IMR-90 (cell line): ENCODE measurements at regions not wholly inside any gene's neighbourhood (a gene's known extent, or its start where the extent isn't known, plus 50 kb on each side); places are given as distances from the start of the nearest gene placed in this dataset.

ENCODE experiments used
- ATAC-seq: fragments of 200-7000 bp; cut with Tn5 transposase; 2 replicates; pipeline ENCODE4 v1.9.1; 2020; ENCODE audit warnings: low read depth, mild to moderate bottlenecking, moderate library complexity
- BruUV-seq: library from RNA; stranded (reverse); fragments of 400-500 nt; replicated peaks from 2 replicates; lab custom pipeline; 2021; lab: Mats Ljungman, UMichigan
- CTCF ChIA-PET: fragments of 300-600 bp; formaldehyde crosslinking; extraction: SDS; loops from one replicate; lab custom pipeline; 2021; ENCODE audit warnings: antibody characterized with exemption; lab: Yijun Ruan, JAX
- POLR2A ChIA-PET: fragments of 300-600 bp; sonication (Branson Sonifier 250); formaldehyde crosslinking; loops from one replicate; lab custom pipeline; 2022; ENCODE audit warnings: antibody characterized with exemption; ENCODE audit not compliant: unreplicated experiment; lab: Charles Lee
- DNase-seq: peaks from one replicate; pipeline ENCODE4 v3.0.0; 2013
- H2AFZ ChIP-seq: replicated peaks from 2 replicates; pipeline ENCODE3; 2013; ENCODE audit warnings: low read length, mild to moderate bottlenecking; ENCODE audit not compliant: poor library complexity
- H2AK5ac ChIP-seq: 2 replicates; pipeline ENCODE4 v1.6.1; 2013; ENCODE audit warnings: low read depth, low read length, inconsistent platforms
- H2AK9ac ChIP-seq: replicated peaks from 2 replicates; pipeline ENCODE3; 2013; ENCODE audit warnings: mild to moderate bottlenecking, low read depth, low read length, moderate library complexity; ENCODE audit not compliant: poor library complexity
- H2BK120ac ChIP-seq: 2 replicates; pipeline ENCODE4 v1.6.1; 2013; ENCODE audit warnings: low read depth, low read length, inconsistent platforms
- H2BK15ac ChIP-seq: 3 replicates; pipeline ENCODE4 v1.6.1; 2013; ENCODE audit warnings: low read depth, low read length, inconsistent platforms
- H2BK20ac ChIP-seq: 2 replicates; pipeline ENCODE4 v1.6.1; 2013; ENCODE audit warnings: low read depth, mild to moderate bottlenecking, inconsistent platforms, low read length, moderate library complexity
- H2BK5ac ChIP-seq: 2 replicates; pipeline ENCODE4 v1.6.1; 2013; ENCODE audit warnings: mild to moderate bottlenecking, low read depth, low read length, inconsistent platforms; ENCODE audit not compliant: poor library complexity, severe bottlenecking
- H3K14ac ChIP-seq: replicated peaks from 2 replicates; pipeline ENCODE4 v1.6.1; 2013; ENCODE audit warnings: low read depth, low read length, inconsistent platforms
- H3K18ac ChIP-seq: 2 replicates; pipeline ENCODE4 v1.6.1; 2013; ENCODE audit warnings: low read depth, low read length, control low read depth
- H3K23ac ChIP-seq: 2 replicates; pipeline ENCODE4 v1.6.1; 2013; ENCODE audit warnings: low read depth, low read length, inconsistent platforms
- H3K27ac ChIP-seq: 2 replicates; pipeline ENCODE4 v1.5.1; 2013; ENCODE audit warnings: mild to moderate bottlenecking, control low read depth, low read length; ENCODE audit not compliant: insufficient read depth
- H3K27me3 ChIP-seq: 2 replicates; pipeline ENCODE4 v1.6.1; 2013; ENCODE audit warnings: low read length; ENCODE audit not compliant: control insufficient read depth, insufficient read depth
- H3K36me3 ChIP-seq: 2 replicates; pipeline ENCODE4 v1.6.1; 2013; ENCODE audit warnings: low read length, mixed read lengths; ENCODE audit not compliant: control insufficient read depth, insufficient read depth
- H3K4ac ChIP-seq: 2 replicates; pipeline ENCODE4 v1.6.1; 2013; ENCODE audit warnings: low read depth, low read length, inconsistent platforms
- H3K4me1 ChIP-seq: 2 replicates; pipeline ENCODE4 v1.6.1; 2013; ENCODE audit warnings: low read length, mixed read lengths; ENCODE audit not compliant: control insufficient read depth, insufficient read depth
- H3K4me2 ChIP-seq: 2 replicates; pipeline ENCODE4 v1.6.1; 2013; ENCODE audit warnings: low read depth, mild to moderate bottlenecking, control low read depth, low read length, moderate library complexity
- H3K4me3 ChIP-seq: 2 replicates; pipeline ENCODE4 v1.5.1; 2013; ENCODE audit warnings: low read depth, mild to moderate bottlenecking, control low read depth, low read length, moderate library complexity; ENCODE audit not compliant: insufficient read depth
- H3K56ac ChIP-seq: 2 replicates; pipeline ENCODE4 v1.6.1; 2013; ENCODE audit warnings: low read length, inconsistent platforms; ENCODE audit not compliant: insufficient read depth; ENCODE audit errors: extremely low read depth
- H3K79me1 ChIP-seq, 2 experiments: 2 replicates each; pipeline ENCODE4 v1.6.1; 2013; ENCODE audit warnings: low read length in 2 of 2, inconsistent platforms in 1 of 2, low read depth in 1 of 2
- H3K9ac ChIP-seq: 2 replicates; pipeline ENCODE4 v1.6.1; 2013; ENCODE audit warnings: low read depth, low read length, control low read depth
- H3K9me1 ChIP-seq: 2 replicates; pipeline ENCODE4 v1.6.1; 2013; ENCODE audit warnings: low read length, inconsistent platforms; ENCODE audit not compliant: insufficient read depth
- H3K9me3 ChIP-seq: 2 replicates; pipeline ENCODE4 v1.6.1; 2013; ENCODE audit warnings: low read length; ENCODE audit not compliant: control insufficient read depth, insufficient read depth
- H4K20me1 ChIP-seq: 2 replicates; pipeline ENCODE4 v1.6.1; 2013; ENCODE audit warnings: low read length, inconsistent platforms; ENCODE audit not compliant: insufficient read depth
- H4K5ac ChIP-seq: 2 replicates; pipeline ENCODE4 v1.6.1; 2013; ENCODE audit warnings: mild to moderate bottlenecking, low read depth, low read length, control low read depth
- H4K8ac ChIP-seq, 2 experiments: 2 replicates each; pipeline ENCODE4 v1.6.1; 2013; ENCODE audit warnings: low read depth in 2 of 2, low read length in 2 of 2, control low read depth in 1 of 2, inconsistent platforms in 1 of 2
- H4K91ac ChIP-seq: 2 replicates; pipeline ENCODE4 v1.6.1; 2013; ENCODE audit warnings: low read depth, low read length, inconsistent platforms; ENCODE audit not compliant: insufficient read depth
- BHLHE40 ChIP-seq: fragments of 150-350 bp; IDR thresholded peaks from 2 replicates; pipeline ENCODE4 v1.6.1; 2016; ENCODE audit warnings: mild to moderate bottlenecking, low read depth, low read length
- CHD1 ChIP-seq: IDR thresholded peaks from 2 replicates; pipeline ENCODE4 v1.6.1; 2012; ENCODE audit warnings: low read depth, low read length, improper control_type of control experiment
- ELK1 ChIP-seq: fragments of 150-350 bp; IDR thresholded peaks from 2 replicates; pipeline ENCODE4 v1.6.1; 2016; ENCODE audit warnings: low read depth, mild to moderate bottlenecking, low read length, moderate library complexity, borderline replicate concordance
- FOS ChIP-seq: fragments of 150-350 bp; IDR thresholded peaks from 2 replicates; pipeline ENCODE4 v1.6.1; 2016; ENCODE audit warnings: low read depth, low read length
- MAFK ChIP-seq: IDR thresholded peaks from 2 replicates; pipeline ENCODE4 v1.6.1; 2012; ENCODE audit warnings: low read depth, low read length, improper control_type of control experiment
- MXI1 ChIP-seq: IDR thresholded peaks from 2 replicates; pipeline ENCODE4 v1.6.1; 2012; ENCODE audit warnings: low read depth, mild to moderate bottlenecking, low read length, moderate library complexity, borderline replicate concordance
- NFE2L2 ChIP-seq: fragments of 150-350 bp; IDR thresholded peaks from 2 replicates; pipeline ENCODE4 v1.6.1; 2016; ENCODE audit warnings: low read depth, mild to moderate bottlenecking, low read length
- POLR2A ChIP-seq: IDR thresholded peaks from 2 replicates; pipeline ENCODE4 v1.6.1; 2012; ENCODE audit warnings: mild to moderate bottlenecking, low read depth, low read length
- RAD21 ChIP-seq: IDR thresholded peaks from 2 replicates; pipeline ENCODE4 v1.6.1; 2012; ENCODE audit warnings: low read length, improper control_type of control experiment
- RFX5 ChIP-seq: IDR thresholded peaks from 2 replicates; pipeline ENCODE4 v1.8.0; 2012; ENCODE audit warnings: low read depth, mild to moderate bottlenecking, low read length, moderate library complexity
- SMC3 ChIP-seq: fragments of 150-350 bp; IDR thresholded peaks from 2 replicates; pipeline ENCODE4 v1.6.1; 2016; ENCODE audit warnings: low read depth, mild to moderate bottlenecking, antibody characterized with exemption, low read length, moderate library complexity
- USF2 ChIP-seq: fragments of 150-350 bp; IDR thresholded peaks from 2 replicates; pipeline ENCODE4 v1.6.1; 2017; ENCODE audit warnings: mild to moderate bottlenecking, antibody characterized with exemption, low read length, low read depth
- WGBS, 2 experiments: methylation state at CpG; one replicate each; pipeline versions ENCODE4 v1.1.5 to v1.1.7; 2013; ENCODE audit warnings: missing lambda C conversion rate in 2 of 2; ENCODE audit not compliant: insufficient read length in 1 of 2; ENCODE audit errors: extremely low coverage in 2 of 2; 5-methylcytosine and 5-hydroxymethylcytosine counted together
- dilution Hi-C: fragments of 300-500 bp; cut with HindIII; formaldehyde crosslinking; loops from one replicate; pipeline ENCODE4 v1.14.3; 2018; ENCODE audit warnings: low sequenced_read_pairs; ENCODE audit not compliant: unreplicated experiment
- in situ Hi-C: fragments of 300-500 bp; cut with MboI; formaldehyde crosslinking; loops from 3 replicates; pipeline ENCODE4 v1.14.3; 2019; ENCODE audit warnings: low sequenced_read_pairs, inconsistent platforms, mixed read lengths
- intact Hi-C: fragments of 100-400 bp; cut with micrococcal nuclease; formaldehyde crosslinking; loops from 2 replicates; pipeline ENCODE4 v1.10.0; 2022

DNA sequence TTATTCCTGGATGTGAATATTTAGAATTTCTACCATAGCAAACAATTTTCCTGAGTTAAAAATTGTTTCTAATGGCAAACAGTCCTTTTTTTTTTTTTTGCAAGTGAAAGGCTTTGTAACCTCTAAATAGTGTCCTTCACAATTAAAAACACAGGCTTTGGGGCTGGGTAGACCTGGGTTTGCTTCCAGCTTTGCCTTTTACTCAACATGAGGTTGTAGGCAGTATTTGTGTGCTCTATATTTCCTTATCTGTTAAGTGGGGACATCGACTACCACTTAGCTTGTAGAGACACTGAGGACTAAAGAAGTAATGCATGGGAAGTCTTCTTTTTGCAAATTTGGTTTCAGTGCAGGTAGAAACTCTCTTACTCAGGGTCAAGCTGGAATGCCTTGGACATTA, 169.4 kb upstream of the GRB10 start:
- TF ChIP-seq RFX5 (no peak), NFE2L2 (no peak), FOS (no peak), SMC3 (no peak), BHLHE40 (no peak), USF2 (no peak), POLR2A (no peak), MAFK (no peak), ELK1 (no peak), MXI1 (no peak), RAD21 (no peak), CHD1 (no peak)
- H2AFZ ChIP-seq = no peak overlapping the region
- H4K8ac ChIP-seq = no peak overlapping the region
- H3K14ac ChIP-seq = no peak overlapping the region
- in situ Hi-C loops = no loop called here
- H3K56ac ChIP-seq = no peak overlapping the region
- no peak overlapping the region for H3K4me3 ChIP-seq
- H3K27me3 ChIP-seq = peaks cover 2% of the 10 kb centered on the region
- H2BK15ac ChIP-seq = no peak overlapping the region
- intact Hi-C loops = no loop called here
- no peak overlapping the region for H4K91ac ChIP-seq
- no peaks in the 10 kb centered on the region for H3K79me1 ChIP-seq
- H2BK20ac ChIP-seq = no peak overlapping the region
- H4K5ac ChIP-seq = no peak overlapping the region
- H3K9ac ChIP-seq = no peak overlapping the region
- POLR2A ChIA-PET = no interaction called here
- no peak overlapping the region for H2BK120ac ChIP-seq
- no peaks in the 10 kb centered on the region for H3K4me1 ChIP-seq
- H2BK5ac ChIP-seq = no peak overlapping the region
- no peak overlapping the region for H3K27ac ChIP-seq
- H4K20me1 ChIP-seq = no peaks in the 10 kb centered on the region
- ATAC-seq (no peak), DNase-seq (no peak)
- no peak overlapping the region for H3K23ac ChIP-seq
- CTCF ChIA-PET = no interaction called here
- H2AK9ac ChIP-seq = no peak overlapping the region
- no peak overlapping the region for H3K4ac ChIP-seq
- no peak overlapping the region for H3K4me2 ChIP-seq
- H3K36me3 ChIP-seq = no peaks in the 10 kb centered on the region
- H3K9me3 ChIP-seq = no peaks in the 10 kb centered on the region
- dilution Hi-C loops = no loop called here
- H3K18ac ChIP-seq = no peak overlapping the region
- BruUV-seq = no TSS peak
- no peaks in the 10 kb centered on the region for H3K9me1 ChIP-seq
- no peak overlapping the region for H2AK5ac ChIP-seq
- no CpG with 5 or more reads among the region's 1 CpG for WGBS, 2 experiments
